GM18517 (cell line): ENCODE measurements at regions not wholly inside any gene's neighbourhood (a gene's known extent, or its start where the extent isn't known, plus 50 kb on each side); places are given as distances from the start of the nearest gene placed in this dataset.

Source experiments
- ATAC-seq: cut with Tn5 transposase; IDR thresholded peaks from one replicate; pipeline ENCODE4 v1.9.1; 2021; ENCODE audit warnings: mild to moderate bottlenecking, moderate library complexity; ENCODE audit not compliant: unreplicated experiment

- no peak for ATAC-seq
Observed at GRCh38 chr17:12365805-12366204, 299.9 kb upstream of the MYOCD start.

- ATAC-seq, result no peak
Observed at GRCh38 chr17:12369065-12369464, 296.6 kb upstream of the MYOCD start.

- no peak for ATAC-seq
Observed at GRCh38 chr17:12376276-12376675, 289.4 kb upstream of the MYOCD start.

- no peak for ATAC-seq
Observed at GRCh38 chr17:12386225-12386624, 279.5 kb upstream of the MYOCD start.

GRCh38 chr17:12388226-12388625 is 277.5 kb upstream of the MYOCD start:
- ATAC-seq, result no peak

GRCh38 chr17:12389421-12389820 is 276.3 kb upstream of the MYOCD start:
- no peak for ATAC-seq

- ATAC-seq, result no peak
Observed at GRCh38 chr17:12390631-12391030, 275.1 kb upstream of the MYOCD start.

- ATAC-seq, result no peak
Observed at GRCh38 chr17:12391468-12391867, 274.2 kb upstream of the MYOCD start.

- ATAC-seq, result no peak
Observed at GRCh38 chr17:12395733-12396354, 269.8 kb upstream of the MYOCD start.

GRCh38 chr17:12398441-12399051 is 267.1 kb upstream of the MYOCD start:
- no peak for ATAC-seq

GRCh38 chr17:12402963-12403622 is 262.6 kb upstream of the MYOCD start:
- no peak for ATAC-seq

GRCh38 chr17:12403881-12404398 is 261.8 kb upstream of the MYOCD start:
- ATAC-seq, result no peak

GRCh38 chr17:12406623-12407215 is 259.0 kb upstream of the MYOCD start:
- ATAC-seq, result no peak

- no peak for ATAC-seq
Observed at GRCh38 chr17:12407495-12408252, 258.0 kb upstream of the MYOCD start.

GRCh38 chr17:12409082-12409481 is 256.6 kb upstream of the MYOCD start:
- ATAC-seq, result no peak

GRCh38 chr17:12410717-12411116 is 255.0 kb upstream of the MYOCD start:
- ATAC-seq, result no peak

- ATAC-seq, result no peak
Observed at GRCh38 chr17:12415031-12415430, 250.7 kb upstream of the MYOCD start.

GRCh38 chr17:12421077-12421476 is 244.6 kb upstream of the MYOCD start:
- no peak for ATAC-seq

- no peak for ATAC-seq
Observed at GRCh38 chr17:12421646-12422306, 243.9 kb upstream of the MYOCD start.

GRCh38 chr17:12422651-12423050 is 243.0 kb upstream of the MYOCD start:
- ATAC-seq, result no peak

GRCh38 chr17:12423337-12423736 is 242.4 kb upstream of the MYOCD start:
- no peak for ATAC-seq
